OCI-LY1 (cell line): ENCODE measurements at regions not wholly inside any gene's neighbourhood (a gene's known extent, or its start where the extent isn't known, plus 50 kb on each side); places are given as distances from the start of the nearest gene placed in this dataset.

Experiments used
- EZH2 ChIP-seq: fragments of 200-600 bp; sonication (generic), shearing (Covaris generic); IDR thresholded peaks from 2 replicates; pipeline ENCODE4 v1.8.0; 2017; ENCODE audit warnings: borderline replicate concordance, mixed run types, mild to moderate bottlenecking, antibody characterized with exemption, low read length, moderate library complexity, mixed read lengths
- TF ChIP-seq, protein P1 (sequence below): fragments of 200-600 bp; sonication (generic), shearing (Covaris generic); IDR thresholded peaks from 2 replicates; pipeline ENCODE4 v1.5.1; 2017; ENCODE audit warnings: mild to moderate bottlenecking, antibody characterized with exemption, low read length, moderate library complexity, mixed read lengths

- no peak for TF ChIP-seq EZH2
- TF ChIP-seq, protein P1, sequence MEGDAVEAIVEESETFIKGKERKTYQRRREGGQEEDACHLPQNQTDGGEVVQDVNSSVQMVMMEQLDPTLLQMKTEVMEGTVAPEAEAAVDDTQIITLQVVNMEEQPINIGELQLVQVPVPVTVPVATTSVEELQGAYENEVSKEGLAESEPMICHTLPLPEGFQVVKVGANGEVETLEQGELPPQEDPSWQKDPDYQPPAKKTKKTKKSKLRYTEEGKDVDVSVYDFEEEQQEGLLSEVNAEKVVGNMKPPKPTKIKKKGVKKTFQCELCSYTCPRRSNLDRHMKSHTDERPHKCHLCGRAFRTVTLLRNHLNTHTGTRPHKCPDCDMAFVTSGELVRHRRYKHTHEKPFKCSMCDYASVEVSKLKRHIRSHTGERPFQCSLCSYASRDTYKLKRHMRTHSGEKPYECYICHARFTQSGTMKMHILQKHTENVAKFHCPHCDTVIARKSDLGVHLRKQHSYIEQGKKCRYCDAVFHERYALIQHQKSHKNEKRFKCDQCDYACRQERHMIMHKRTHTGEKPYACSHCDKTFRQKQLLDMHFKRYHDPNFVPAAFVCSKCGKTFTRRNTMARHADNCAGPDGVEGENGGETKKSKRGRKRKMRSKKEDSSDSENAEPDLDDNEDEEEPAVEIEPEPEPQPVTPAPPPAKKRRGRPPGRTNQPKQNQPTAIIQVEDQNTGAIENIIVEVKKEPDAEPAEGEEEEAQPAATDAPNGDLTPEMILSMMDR: no peak
Observed at GRCh38 chr3:150254309-150254708, 153.8 kb upstream of the TSC22D2 start.
